GOT3 (cell line): ENCODE measurements at regions not wholly inside any gene's neighbourhood (a gene's known extent, or its start where the extent isn't known, plus 50 kb on each side); places are given as distances from the start of the nearest gene placed in this dataset.
"Not testable (repeated sequence)": the region's sequence is repeated elsewhere in the genome, so short reads cannot be mapped to it uniquely, and the experiment has no call there.

Source experiments
- DNase-seq: peaks from one replicate; lab custom pipeline; 2025; ENCODE audit warnings: mixed read lengths; lab: John Stamatoyannopoulos, UW

GRCh38 chr10:33007731-33008381, 49.8 kb upstream of the ITGB1 start:
- DNase-seq, result not testable (repeated sequence)
